ENCODE measurements at regions not wholly inside any gene's neighbourhood (a gene's known extent, or its start where the extent isn't known, plus 50 kb on each side); places are given as distances from the start of the nearest gene placed in this dataset.

DNA sequence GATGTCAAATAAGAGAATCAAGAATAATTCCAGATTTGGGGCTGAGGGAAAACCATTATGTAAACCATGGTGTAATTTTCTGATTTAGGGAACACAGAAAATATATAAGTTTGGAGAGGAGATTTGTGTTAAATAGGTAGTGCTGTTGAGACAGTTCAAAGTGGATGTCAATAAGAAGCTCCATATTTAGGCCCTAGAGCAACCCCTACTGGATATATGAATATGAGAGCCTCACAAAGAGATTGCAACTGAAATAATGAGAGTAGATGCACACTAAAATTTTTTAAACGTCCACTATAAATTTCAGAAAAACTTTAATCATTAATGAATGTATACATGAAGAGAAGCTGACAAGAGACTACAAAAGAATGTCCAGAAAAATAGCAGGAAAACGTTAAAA, 1447.8 kb upstream of the PRMT6 start:
- TF ChIP-seq, protein P1, sequence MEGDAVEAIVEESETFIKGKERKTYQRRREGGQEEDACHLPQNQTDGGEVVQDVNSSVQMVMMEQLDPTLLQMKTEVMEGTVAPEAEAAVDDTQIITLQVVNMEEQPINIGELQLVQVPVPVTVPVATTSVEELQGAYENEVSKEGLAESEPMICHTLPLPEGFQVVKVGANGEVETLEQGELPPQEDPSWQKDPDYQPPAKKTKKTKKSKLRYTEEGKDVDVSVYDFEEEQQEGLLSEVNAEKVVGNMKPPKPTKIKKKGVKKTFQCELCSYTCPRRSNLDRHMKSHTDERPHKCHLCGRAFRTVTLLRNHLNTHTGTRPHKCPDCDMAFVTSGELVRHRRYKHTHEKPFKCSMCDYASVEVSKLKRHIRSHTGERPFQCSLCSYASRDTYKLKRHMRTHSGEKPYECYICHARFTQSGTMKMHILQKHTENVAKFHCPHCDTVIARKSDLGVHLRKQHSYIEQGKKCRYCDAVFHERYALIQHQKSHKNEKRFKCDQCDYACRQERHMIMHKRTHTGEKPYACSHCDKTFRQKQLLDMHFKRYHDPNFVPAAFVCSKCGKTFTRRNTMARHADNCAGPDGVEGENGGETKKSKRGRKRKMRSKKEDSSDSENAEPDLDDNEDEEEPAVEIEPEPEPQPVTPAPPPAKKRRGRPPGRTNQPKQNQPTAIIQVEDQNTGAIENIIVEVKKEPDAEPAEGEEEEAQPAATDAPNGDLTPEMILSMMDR (IDR thresholded peaks at IDR 0.05): peak; percentile 22; the same call in 1 of the 2 replicates
- no peak for TF ChIP-seq TCF7L2 (IDR thresholded peaks at IDR 0.05; ENCODE audit: low read depth, low read length)
- TF ChIP-seq, protein P2, sequence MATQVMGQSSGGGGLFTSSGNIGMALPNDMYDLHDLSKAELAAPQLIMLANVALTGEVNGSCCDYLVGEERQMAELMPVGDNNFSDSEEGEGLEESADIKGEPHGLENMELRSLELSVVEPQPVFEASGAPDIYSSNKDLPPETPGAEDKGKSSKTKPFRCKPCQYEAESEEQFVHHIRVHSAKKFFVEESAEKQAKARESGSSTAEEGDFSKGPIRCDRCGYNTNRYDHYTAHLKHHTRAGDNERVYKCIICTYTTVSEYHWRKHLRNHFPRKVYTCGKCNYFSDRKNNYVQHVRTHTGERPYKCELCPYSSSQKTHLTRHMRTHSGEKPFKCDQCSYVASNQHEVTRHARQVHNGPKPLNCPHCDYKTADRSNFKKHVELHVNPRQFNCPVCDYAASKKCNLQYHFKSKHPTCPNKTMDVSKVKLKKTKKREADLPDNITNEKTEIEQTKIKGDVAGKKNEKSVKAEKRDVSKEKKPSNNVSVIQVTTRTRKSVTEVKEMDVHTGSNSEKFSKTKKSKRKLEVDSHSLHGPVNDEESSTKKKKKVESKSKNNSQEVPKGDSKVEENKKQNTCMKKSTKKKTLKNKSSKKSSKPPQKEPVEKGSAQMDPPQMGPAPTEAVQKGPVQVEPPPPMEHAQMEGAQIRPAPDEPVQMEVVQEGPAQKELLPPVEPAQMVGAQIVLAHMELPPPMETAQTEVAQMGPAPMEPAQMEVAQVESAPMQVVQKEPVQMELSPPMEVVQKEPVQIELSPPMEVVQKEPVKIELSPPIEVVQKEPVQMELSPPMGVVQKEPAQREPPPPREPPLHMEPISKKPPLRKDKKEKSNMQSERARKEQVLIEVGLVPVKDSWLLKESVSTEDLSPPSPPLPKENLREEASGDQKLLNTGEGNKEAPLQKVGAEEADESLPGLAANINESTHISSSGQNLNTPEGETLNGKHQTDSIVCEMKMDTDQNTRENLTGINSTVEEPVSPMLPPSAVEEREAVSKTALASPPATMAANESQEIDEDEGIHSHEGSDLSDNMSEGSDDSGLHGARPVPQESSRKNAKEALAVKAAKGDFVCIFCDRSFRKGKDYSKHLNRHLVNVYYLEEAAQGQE (IDR thresholded peaks at IDR 0.05; ENCODE audit: insufficient read depth in 1 of 2, low read depth in 2 of 2, low read length in 1 of 2): no peak
- no peak for TF ChIP-seq POLR2AphosphoS5 (IDR thresholded peaks at IDR 0.05; ENCODE audit: low read depth, low read length)

Measured in Panc1 (cell line).